ENCODE measurements at regions not wholly inside any gene's neighbourhood (a gene's known extent, or its start where the extent isn't known, plus 50 kb on each side); places are given as distances from the start of the nearest gene placed in this dataset.

- no peak overlapping the region for H3K9ac ChIP-seq (ENCODE audit: low read depth in 1 of 2, low read length in 2 of 2)
- TF ChIP-seq RAD21 (IDR thresholded peaks at IDR 0.05) (no peak), MAX (IDR thresholded peaks at IDR 0.05) (no peak), ATF3 (IDR thresholded peaks at IDR 0.05) (no peak)
- WGBS: 69% methylated on average over 7 of the region's 7 CpGs
These were observed 517.4 kb downstream of the BUD13 start for GRCh38 chr11:116255321-116255953.

GRCh38 chr11:116250155-116250554 is 522.6 kb downstream of the BUD13 start:
- H3K27ac ChIP-seq (ENCODE audit: low read depth in 1 of 2, low read length in 2 of 2): no peak overlapping the region
- WGBS: 88% methylated on average over 7 of the region's 7 CpGs
- no peak for TF ChIP-seq SP1 (IDR thresholded peaks at IDR 0.05)
- H3K9ac ChIP-seq (ENCODE audit: low read depth in 1 of 2, low read length in 2 of 2): no peak overlapping the region
- no peak for DNase-seq (ENCODE audit: low spot score)
- no peaks in the 10 kb centered on the region for H3K9me3 ChIP-seq (ENCODE audit: control insufficient read depth in 4 of 4, low read length in 3 of 4)
- no peaks in the 10 kb centered on the region for H3K36me3 ChIP-seq (ENCODE audit: control insufficient read depth in 4 of 4, insufficient read depth in 3 of 4, low read depth in 1 of 4, low read length in 3 of 4)
- H3K4me3 ChIP-seq (ENCODE audit: low read depth in 1 of 3, low read length in 3 of 3): no peak overlapping the region
- H3K27me3 ChIP-seq (ENCODE audit: control insufficient read depth in 4 of 4, insufficient read depth in 4 of 4, low read length in 3 of 4): no peaks in the 10 kb centered on the region
- H3K4me1 ChIP-seq (ENCODE audit: control insufficient read depth in 4 of 4, insufficient read depth in 4 of 4, low read length in 3 of 4): no peaks in the 10 kb centered on the region

More at GRCh38 chr11:116255321-116255953, 517.4 kb downstream of the BUD13 start:
- Histone ChIP-seq H3K4me3 (ENCODE audit: low read depth in 1 of 3, low read length in 3 of 3) (no peak overlapping the region), H3K9me3 (ENCODE audit: control insufficient read depth in 4 of 4, low read length in 3 of 4) (no peaks in the 10 kb centered on the region), H3K27ac (ENCODE audit: low read depth in 1 of 2, low read length in 2 of 2) (no peak overlapping the region), H3K27me3 (ENCODE audit: control insufficient read depth in 4 of 4, insufficient read depth in 4 of 4, low read length in 3 of 4) (peaks cover 0 to 2% (median 0%) of the 10 kb centered on the region in 4 donors), H3K36me3 (ENCODE audit: control insufficient read depth in 4 of 4, insufficient read depth in 3 of 4, low read depth in 1 of 4, low read length in 3 of 4) (no peaks in the 10 kb centered on the region), H3K4me1 (ENCODE audit: control insufficient read depth in 4 of 4, insufficient read depth in 4 of 4, low read length in 3 of 4) (no peaks in the 10 kb centered on the region)
- DNase-seq (ENCODE audit: low spot score): no peak

GRCh38 chr11:116249561-116249960 is 523.2 kb downstream of the BUD13 start:
- H3K4me3 ChIP-seq (ENCODE audit: low read depth in 1 of 3, low read length in 3 of 3): no peak overlapping the region
- H3K27me3 ChIP-seq (ENCODE audit: control insufficient read depth in 4 of 4, insufficient read depth in 4 of 4, low read length in 3 of 4): no peaks in the 10 kb centered on the region
- WGBS: 51% methylated on average over 2 of the region's 2 CpGs
- DNase-seq (ENCODE audit: low spot score): no peak
- H3K27ac ChIP-seq (ENCODE audit: low read depth in 1 of 2, low read length in 2 of 2): no peak overlapping the region
- no peak overlapping the region for H3K9ac ChIP-seq (ENCODE audit: low read depth in 1 of 2, low read length in 2 of 2)
- no peaks in the 10 kb centered on the region for H3K36me3 ChIP-seq (ENCODE audit: control insufficient read depth in 4 of 4, insufficient read depth in 3 of 4, low read depth in 1 of 4, low read length in 3 of 4)
- H3K4me1 ChIP-seq (ENCODE audit: control insufficient read depth in 4 of 4, insufficient read depth in 4 of 4, low read length in 3 of 4): no peaks in the 10 kb centered on the region
- H3K9me3 ChIP-seq (ENCODE audit: control insufficient read depth in 4 of 4, low read length in 3 of 4): no peaks in the 10 kb centered on the region
- TF ChIP-seq RAD21 (IDR thresholded peaks at IDR 0.05) (no peak), FOXA2 (IDR thresholded peaks at IDR 0.05) (no peak)

- 66% methylated on average over 4 of the region's 4 CpGs for WGBS
- no peak overlapping the region for H3K4me3 ChIP-seq (ENCODE audit: low read depth in 1 of 3, low read length in 3 of 3)
- TF ChIP-seq EGR1 (IDR thresholded peaks at IDR 0.05; ENCODE audit: low read depth in 2 of 2) (no peak), ZBTB33 (IDR thresholded peaks at IDR 0.05) (no peak), NR2F2 (IDR thresholded peaks at IDR 0.05) (no peak), JUND (IDR thresholded peaks at IDR 0.05) (no peak), YY1 (IDR thresholded peaks at IDR 0.05) (no peak), GABPA (IDR thresholded peaks at IDR 0.05 in 1 of 2, conservative IDR thresholded peaks at IDR 0.05 in 1 of 2) (no peak)
- no peaks in the 10 kb centered on the region for H3K27me3 ChIP-seq (ENCODE audit: control insufficient read depth in 4 of 4, insufficient read depth in 4 of 4, low read length in 3 of 4)
- no peak overlapping the region for H3K27ac ChIP-seq (ENCODE audit: low read depth in 1 of 2, low read length in 2 of 2)
- H3K4me1 ChIP-seq (ENCODE audit: control insufficient read depth in 4 of 4, insufficient read depth in 4 of 4, low read length in 3 of 4): no peaks in the 10 kb centered on the region
- no peaks in the 10 kb centered on the region for H3K9me3 ChIP-seq (ENCODE audit: control insufficient read depth in 4 of 4, low read length in 3 of 4)
- no peak overlapping the region for H3K9ac ChIP-seq (ENCODE audit: low read depth in 1 of 2, low read length in 2 of 2)
- no peak for DNase-seq (ENCODE audit: low spot score)
- H3K36me3 ChIP-seq (ENCODE audit: control insufficient read depth in 4 of 4, insufficient read depth in 3 of 4, low read depth in 1 of 4, low read length in 3 of 4): no peaks in the 10 kb centered on the region
These were observed 527.9 kb downstream of the BUD13 start for GRCh38 chr11:116244889-116245288.
